ENCODE measurements at regions not wholly inside any gene's neighbourhood (a gene's known extent, or its start where the extent isn't known, plus 50 kb on each side); places are given as distances from the start of the nearest gene placed in this dataset.

DNA sequence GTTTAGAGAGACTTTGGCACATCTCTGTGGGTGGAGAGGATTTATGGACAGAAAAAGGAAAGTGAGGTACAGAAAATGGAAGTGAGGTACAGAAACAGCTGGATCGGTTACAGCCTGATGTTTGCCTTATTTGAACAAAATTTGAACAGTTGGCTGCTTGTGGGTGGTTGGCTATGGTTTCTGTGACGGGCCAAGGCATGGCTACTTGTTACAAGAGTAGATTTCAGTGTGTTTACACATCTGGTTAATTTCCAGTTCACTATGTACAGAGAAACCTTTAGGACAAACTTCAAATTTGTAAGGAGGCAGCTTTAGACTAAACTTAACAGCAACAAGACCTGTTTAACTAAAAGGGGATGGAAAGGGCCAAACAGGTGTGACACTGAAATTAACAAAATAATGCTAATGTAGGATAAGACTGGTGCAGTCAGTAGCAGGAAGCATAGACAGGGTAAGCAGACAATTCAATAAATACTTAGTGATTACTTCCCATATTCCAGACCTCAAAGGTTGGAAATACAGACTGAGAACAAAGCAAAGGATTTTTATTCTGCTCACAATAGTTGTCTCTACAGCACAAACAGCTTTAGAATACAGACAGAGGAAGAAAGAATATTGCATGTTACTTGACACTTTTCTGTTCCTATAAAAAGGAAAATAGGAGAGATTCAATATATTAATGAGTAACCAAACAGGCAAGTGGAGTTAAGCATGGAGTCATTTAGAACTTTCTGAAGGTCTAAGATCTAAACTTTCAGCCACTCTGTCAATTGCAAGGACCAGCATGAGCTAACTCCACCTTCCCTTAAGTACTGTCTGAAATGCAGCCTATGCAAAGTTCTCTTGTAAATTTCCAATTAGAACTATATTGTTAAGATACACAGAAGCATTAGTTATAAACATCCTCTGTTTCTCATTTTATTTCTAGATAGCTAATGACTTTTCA is 294.4 kb upstream of the FAT4 start:
- H3K4me2 ChIP-seq (ENCODE audit: low read length), result no peak overlapping the region
- no peaks in the 10 kb centered on the region for H3K27me3 ChIP-seq (ENCODE audit: control insufficient read depth, low read length)
- no peaks in the 10 kb centered on the region for H3F3A ChIP-seq (ENCODE audit: control insufficient read depth, insufficient read depth)
- H3K9me3 ChIP-seq (ENCODE audit: control insufficient read depth, insufficient read depth, low read length), result no peaks in the 10 kb centered on the region
- no peaks in the 10 kb centered on the region for H3K36me3 ChIP-seq (ENCODE audit: control insufficient read depth, low read length)
- H3K9me2 ChIP-seq (replicated peaks; ENCODE audit: control insufficient read depth, low read length), result no peaks in the 10 kb centered on the region
- no peaks in the 10 kb centered on the region for H3K79me2 ChIP-seq (ENCODE audit: control insufficient read depth, low read length)
- H3K27ac ChIP-seq (ENCODE audit: low read depth, low read length), result no peak overlapping the region
- TF ChIP-seq, protein P1, sequence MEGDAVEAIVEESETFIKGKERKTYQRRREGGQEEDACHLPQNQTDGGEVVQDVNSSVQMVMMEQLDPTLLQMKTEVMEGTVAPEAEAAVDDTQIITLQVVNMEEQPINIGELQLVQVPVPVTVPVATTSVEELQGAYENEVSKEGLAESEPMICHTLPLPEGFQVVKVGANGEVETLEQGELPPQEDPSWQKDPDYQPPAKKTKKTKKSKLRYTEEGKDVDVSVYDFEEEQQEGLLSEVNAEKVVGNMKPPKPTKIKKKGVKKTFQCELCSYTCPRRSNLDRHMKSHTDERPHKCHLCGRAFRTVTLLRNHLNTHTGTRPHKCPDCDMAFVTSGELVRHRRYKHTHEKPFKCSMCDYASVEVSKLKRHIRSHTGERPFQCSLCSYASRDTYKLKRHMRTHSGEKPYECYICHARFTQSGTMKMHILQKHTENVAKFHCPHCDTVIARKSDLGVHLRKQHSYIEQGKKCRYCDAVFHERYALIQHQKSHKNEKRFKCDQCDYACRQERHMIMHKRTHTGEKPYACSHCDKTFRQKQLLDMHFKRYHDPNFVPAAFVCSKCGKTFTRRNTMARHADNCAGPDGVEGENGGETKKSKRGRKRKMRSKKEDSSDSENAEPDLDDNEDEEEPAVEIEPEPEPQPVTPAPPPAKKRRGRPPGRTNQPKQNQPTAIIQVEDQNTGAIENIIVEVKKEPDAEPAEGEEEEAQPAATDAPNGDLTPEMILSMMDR (IDR thresholded peaks at IDR 0.05; ENCODE audit: low read depth, low read length, poor library complexity, severe bottlenecking), result no peak
- TF ChIP-seq EZH2phosphoT487 (IDR thresholded peaks at IDR 0.05; ENCODE audit: borderline replicate concordance, low read length), result no peak
- H3K4me3 ChIP-seq (ENCODE audit: low read length), result no peak overlapping the region
- no peaks in the 10 kb centered on the region for H3K4me1 ChIP-seq (ENCODE audit: control insufficient read depth, low read length)
- no peaks in the 10 kb centered on the region for H4K20me1 ChIP-seq (ENCODE audit: control insufficient read depth, insufficient read depth, low read depth, low read length)

DNA sequence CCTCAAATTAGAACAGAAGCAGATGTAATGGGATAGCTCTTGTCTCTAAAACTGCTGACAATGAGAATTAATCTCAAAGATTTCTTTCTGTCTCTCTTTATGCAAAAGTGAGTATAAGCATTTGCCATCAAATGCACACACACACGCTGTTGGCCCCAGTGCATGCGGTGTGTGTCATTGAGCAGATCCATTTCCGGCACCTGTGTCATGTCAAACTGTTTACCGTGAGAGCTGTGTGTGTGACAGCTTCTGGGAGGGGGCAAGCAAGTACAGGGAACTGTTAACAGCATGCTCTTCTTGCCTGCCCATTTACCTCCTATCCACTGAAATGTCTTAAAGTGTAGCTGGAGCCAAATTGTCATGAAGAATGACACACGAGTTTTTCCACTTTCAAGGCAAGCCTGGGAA is 297.9 kb upstream of the FAT4 start:
- Histone ChIP-seq H3K9me2 (replicated peaks; ENCODE audit: control insufficient read depth, low read length) (no peaks in the 10 kb centered on the region), H3K9me3 (ENCODE audit: control insufficient read depth, insufficient read depth, low read length) (no peaks in the 10 kb centered on the region), H3K79me2 (ENCODE audit: control insufficient read depth, low read length) (no peaks in the 10 kb centered on the region), H3K27me3 (ENCODE audit: control insufficient read depth, low read length) (no peaks in the 10 kb centered on the region), H3F3A (ENCODE audit: control insufficient read depth, insufficient read depth) (no peaks in the 10 kb centered on the region), H3K4me2 (ENCODE audit: low read length) (no peak overlapping the region), H3K27ac (ENCODE audit: low read depth, low read length) (no peak overlapping the region), H3K36me3 (ENCODE audit: control insufficient read depth, low read length) (no peaks in the 10 kb centered on the region), H4K20me1 (ENCODE audit: control insufficient read depth, insufficient read depth, low read depth, low read length) (no peaks in the 10 kb centered on the region), H3K4me1 (ENCODE audit: control insufficient read depth, low read length) (no peaks in the 10 kb centered on the region), H3K4me3 (ENCODE audit: low read length) (no peak overlapping the region)
- TF ChIP-seq, protein P1 (IDR thresholded peaks at IDR 0.05; ENCODE audit: low read depth, low read length, poor library complexity, severe bottlenecking), result no peak
- no peak for TF ChIP-seq EZH2phosphoT487 (IDR thresholded peaks at IDR 0.05; ENCODE audit: borderline replicate concordance, low read length)

- no peaks in the 10 kb centered on the region for H4K20me1 ChIP-seq (ENCODE audit: control insufficient read depth, insufficient read depth, low read depth, low read length)
- H3K79me2 ChIP-seq (ENCODE audit: control insufficient read depth, low read length), result no peaks in the 10 kb centered on the region
- no peak overlapping the region for H3K27ac ChIP-seq (ENCODE audit: low read depth, low read length)
- TF ChIP-seq, protein P1 (IDR thresholded peaks at IDR 0.05; ENCODE audit: low read depth, low read length, poor library complexity, severe bottlenecking), result no peak
- TF ChIP-seq EZH2phosphoT487 (IDR thresholded peaks at IDR 0.05; ENCODE audit: borderline replicate concordance, low read length), result no peak
- no peak overlapping the region for H3K4me3 ChIP-seq (ENCODE audit: low read length)
- no peak overlapping the region for H3K4me2 ChIP-seq (ENCODE audit: low read length)
- no peaks in the 10 kb centered on the region for H3K36me3 ChIP-seq (ENCODE audit: control insufficient read depth, low read length)
- no peaks in the 10 kb centered on the region for H3K9me2 ChIP-seq (replicated peaks; ENCODE audit: control insufficient read depth, low read length)
- H3K4me1 ChIP-seq (ENCODE audit: control insufficient read depth, low read length), result no peaks in the 10 kb centered on the region
- no peaks in the 10 kb centered on the region for H3K9me3 ChIP-seq (ENCODE audit: control insufficient read depth, insufficient read depth, low read length)
- no peaks in the 10 kb centered on the region for H3K27me3 ChIP-seq (ENCODE audit: control insufficient read depth, low read length)
- no peaks in the 10 kb centered on the region for H3F3A ChIP-seq (ENCODE audit: control insufficient read depth, insufficient read depth)
Measured at GRCh38 chr4:125013891-125014290, 300.9 kb upstream of the FAT4 start.

Data from DOHH2 (cell line).